HG03135 (cell line): ENCODE measurements at regions not wholly inside any gene's neighbourhood (a gene's known extent, or its start where the extent isn't known, plus 50 kb on each side); places are given as distances from the start of the nearest gene placed in this dataset.

Source experiments
- ATAC-seq: cut with Tn5 transposase; IDR thresholded peaks from one replicate; pipeline ENCODE4 v1.9.1; 2021; ENCODE audit warnings: mild to moderate bottlenecking, moderate library complexity; ENCODE audit not compliant: unreplicated experiment

- no peak for ATAC-seq
These were observed 67.6 kb downstream of the NMUR2 start for GRCh38 chr5:152337484-152337883.

DNA sequence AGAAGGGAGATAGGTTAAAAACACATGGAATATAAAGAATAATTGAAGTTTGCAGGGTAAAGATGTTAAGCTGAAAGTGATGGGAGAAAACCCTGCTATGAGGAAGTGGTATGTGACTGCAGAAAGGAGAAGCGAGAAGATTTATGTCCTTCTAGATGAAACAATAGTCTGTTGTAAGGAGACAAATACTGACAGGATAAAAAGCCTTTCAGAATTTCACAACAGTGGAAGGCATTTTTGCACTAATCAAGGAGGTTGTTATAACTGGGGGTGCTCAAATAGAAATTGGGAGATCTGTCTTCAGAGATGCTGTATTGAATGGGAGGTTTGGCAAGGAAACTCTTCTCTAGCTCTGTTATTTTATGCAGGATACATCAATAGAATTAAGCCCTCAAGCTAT, 69.6 kb downstream of the NMUR2 start:
- ATAC-seq: no peak

GRCh38 chr5:152332716-152333460, 72.2 kb downstream of the NMUR2 start:
- no peak for ATAC-seq

DNA sequence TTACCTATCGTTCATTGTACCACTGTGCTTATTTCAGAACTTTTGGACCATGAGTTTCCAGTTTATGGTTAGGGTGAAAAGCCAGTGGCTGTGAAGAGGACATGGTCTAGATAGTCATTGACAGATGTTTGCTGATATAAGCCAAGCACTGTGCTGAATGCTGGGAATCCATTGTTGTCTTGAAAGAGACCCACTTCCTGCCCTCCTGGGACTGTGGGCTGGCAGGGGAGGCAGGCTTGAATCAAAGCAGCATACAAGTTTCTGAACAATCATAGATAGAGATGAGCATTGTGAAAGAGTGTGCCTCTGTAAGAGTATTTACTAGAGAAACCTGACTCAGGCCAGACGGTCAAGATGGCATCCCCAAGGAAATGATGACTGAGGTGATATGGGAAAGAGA, 73.4 kb downstream of the NMUR2 start:
- no peak for ATAC-seq

GRCh38 chr5:152331006-152331405, 74.1 kb downstream of the NMUR2 start:
- no peak for ATAC-seq

- ATAC-seq: no peak
These were observed 75.3 kb downstream of the NMUR2 start for GRCh38 chr5:152329761-152330283.

- ATAC-seq: no peak
These were observed 75.9 kb downstream of the NMUR2 start for GRCh38 chr5:152329207-152329606.

DNA sequence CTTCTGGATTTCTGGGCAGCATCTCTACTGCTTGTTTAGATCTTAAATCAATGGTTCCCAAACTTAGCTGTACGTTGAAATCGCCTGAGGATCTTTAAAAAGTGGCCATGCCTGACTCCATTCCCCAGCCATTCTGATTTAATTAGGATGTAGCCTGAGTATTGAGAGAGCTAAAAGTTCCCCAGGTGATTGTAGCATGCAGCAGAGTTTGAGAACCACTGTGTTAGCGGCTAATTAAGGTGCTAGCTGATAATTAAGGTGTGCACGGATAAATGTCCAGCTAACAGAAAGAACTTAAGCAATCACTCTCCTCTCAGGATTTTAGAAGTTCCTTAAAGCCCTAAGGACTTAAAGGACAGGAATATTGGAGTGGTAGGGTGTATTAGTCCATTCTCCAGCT, 89.1 kb downstream of the NMUR2 start:
- ATAC-seq: no peak

GRCh38 chr5:152314196-152314829, 90.8 kb downstream of the NMUR2 start:
- ATAC-seq: no peak

GRCh38 chr5:152309926-152310450, 95.1 kb downstream of the NMUR2 start:
- no peak for ATAC-seq

DNA sequence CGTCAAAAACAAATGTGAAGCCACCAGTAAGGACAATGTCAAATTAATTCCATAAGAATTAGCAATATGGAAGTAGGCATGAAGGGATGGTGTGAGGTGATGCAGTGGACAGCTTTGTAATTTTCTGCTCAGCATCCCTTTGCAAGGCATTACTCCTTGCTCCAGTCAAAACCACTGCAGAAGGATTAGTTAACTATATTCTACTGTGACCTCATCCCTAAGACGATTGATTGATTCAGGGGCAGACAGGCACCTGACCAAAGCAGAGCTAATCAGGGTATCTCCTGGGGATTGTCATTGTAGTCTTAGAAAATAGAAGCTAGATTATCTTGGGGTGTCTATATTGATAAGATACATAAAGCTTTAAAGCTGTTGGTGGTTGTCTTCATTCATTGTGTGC, 98.7 kb downstream of the NMUR2 start:
- ATAC-seq: no peak

GRCh38 chr5:152305525-152305924, 99.6 kb downstream of the NMUR2 start:
- ATAC-seq: no peak

GRCh38 chr5:152303841-152304240, 101.2 kb downstream of the NMUR2 start:
- no peak for ATAC-seq

DNA sequence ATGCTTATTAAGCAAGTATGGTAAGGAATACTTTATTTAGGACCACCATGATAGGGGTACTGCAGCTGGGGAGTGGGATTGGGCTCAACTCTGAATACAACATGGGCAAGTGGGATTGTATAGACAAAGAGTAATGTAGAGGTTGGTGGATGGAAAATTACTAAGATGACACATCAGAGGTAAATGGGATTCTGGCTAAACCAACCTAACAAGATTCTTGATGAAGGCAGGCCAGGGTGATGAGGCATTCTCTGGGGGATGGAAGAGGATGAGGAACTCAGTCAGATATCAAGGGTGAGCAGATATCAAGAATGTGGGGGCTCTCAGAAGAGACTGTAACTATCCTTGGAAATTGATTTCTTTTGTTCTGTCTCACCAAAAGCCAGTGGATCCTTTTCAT, 107.2 kb downstream of the NMUR2 start:
- ATAC-seq: no peak

- no peak for ATAC-seq
These were observed 111.9 kb downstream of the NMUR2 start for GRCh38 chr5:152293189-152293588.

- ATAC-seq: no peak
These were observed 114.9 kb downstream of the NMUR2 start for GRCh38 chr5:152290181-152290580.

DNA sequence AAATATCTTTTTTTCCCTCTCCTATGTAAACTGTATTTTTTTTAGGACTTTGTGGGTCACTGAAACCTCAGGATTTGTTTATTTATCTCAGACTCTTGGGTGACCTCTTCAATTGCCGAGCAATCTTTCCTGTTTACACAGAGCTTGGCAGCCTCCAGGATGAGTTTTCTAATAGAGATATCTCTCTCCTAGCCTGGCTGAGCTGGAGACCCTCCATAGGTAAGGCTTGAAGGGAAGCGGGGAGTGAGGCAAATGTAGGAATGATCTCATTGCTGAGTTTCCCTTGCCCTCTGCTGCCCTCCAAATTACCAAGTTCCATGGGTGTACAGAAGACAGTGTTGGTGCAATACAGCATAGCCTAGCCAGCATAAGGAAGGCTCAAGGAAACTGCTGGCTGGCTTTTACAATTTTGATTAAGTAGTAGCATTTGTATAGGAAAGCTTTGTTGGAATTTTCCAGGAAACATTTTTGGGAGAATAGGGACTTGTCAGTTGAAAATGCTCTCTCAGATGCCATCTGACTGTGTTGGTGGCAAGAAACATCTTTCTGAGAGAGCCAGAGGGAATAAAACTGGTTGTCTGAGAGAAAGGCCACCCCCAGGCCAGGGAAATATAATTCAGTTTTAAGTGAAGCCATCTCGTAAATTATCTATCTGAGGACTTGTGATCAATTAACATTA, 116.0 kb downstream of the NMUR2 start:
- ATAC-seq: no peak

- ATAC-seq: no peak
These were observed 116.6 kb downstream of the NMUR2 start for GRCh38 chr5:152288499-152288898.

DNA sequence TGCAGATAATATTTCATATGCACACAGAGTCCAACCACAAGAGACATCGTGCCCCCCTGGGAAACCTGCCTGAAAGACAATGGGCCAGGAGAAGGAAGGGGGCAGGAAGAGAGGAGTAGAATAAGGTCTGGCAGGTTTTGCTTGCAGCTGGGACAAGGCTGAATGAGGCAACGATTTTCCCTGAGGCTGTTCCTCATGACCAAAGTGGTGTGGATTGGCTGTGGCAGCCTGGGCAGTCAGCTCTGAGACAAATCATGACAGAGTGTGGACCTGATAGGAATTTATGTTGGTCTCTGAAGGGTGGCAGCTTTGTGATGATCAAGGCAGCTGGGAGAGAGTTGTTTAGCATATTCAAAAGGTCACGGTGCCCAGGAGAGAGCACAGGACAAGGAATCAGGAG, 119.3 kb downstream of the NMUR2 start:
- no peak for ATAC-seq

GRCh38 chr5:152282331-152282730, 122.7 kb downstream of the NMUR2 start:
- ATAC-seq: no peak

- ATAC-seq: no peak
These were observed 127.1 kb downstream of the NMUR2 start for GRCh38 chr5:152277936-152278335.

GRCh38 chr5:152274224-152274623, 130.9 kb downstream of the NMUR2 start:
- no peak for ATAC-seq
